ENCODE measurements at regions not wholly inside any gene's neighbourhood (a gene's known extent, or its start where the extent isn't known, plus 50 kb on each side); places are given as distances from the start of the nearest gene placed in this dataset.

DNA sequence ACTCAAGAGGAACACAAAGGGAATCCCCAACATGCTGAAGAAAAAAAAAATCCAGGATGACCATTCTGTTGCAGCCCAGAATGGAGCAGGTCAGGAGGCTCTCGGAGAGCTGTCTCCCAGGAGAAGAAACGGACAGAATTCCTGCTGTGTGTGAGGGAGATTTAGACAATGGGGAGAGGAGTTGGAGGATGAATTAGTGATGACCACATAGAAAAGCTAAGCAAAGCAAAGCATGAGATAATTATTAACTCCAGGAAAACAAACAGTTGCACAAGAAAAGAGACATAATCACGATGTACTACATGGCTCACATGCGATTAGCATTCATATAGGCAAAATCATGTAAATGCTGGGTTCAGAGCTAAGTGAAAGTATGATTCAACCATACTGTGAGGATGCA, 61.1 kb upstream of the SMYD2 start:
- Histone ChIP-seq H3K9ac (ENCODE audit: low read depth in 1 of 2, low read length in 2 of 2) (no peak overlapping the region), H3K4me3 (ENCODE audit: low read depth in 1 of 2, low read length in 2 of 2) (no peak overlapping the region), H3K9me3 (ENCODE audit: control insufficient read depth in 1 of 2, low read length in 2 of 2) (no peaks in the 10 kb centered on the region), H3K4me1 (ENCODE audit: control insufficient read depth in 1 of 2, insufficient read depth in 2 of 2, low read length in 2 of 2) (peaks cover 0 to 4% of the 10 kb centered on the region in 2 donors), H3K36me3 (ENCODE audit: control insufficient read depth in 1 of 2, insufficient read depth in 2 of 2, low read length in 2 of 2) (no peaks in the 10 kb centered on the region), H3K27ac (ENCODE audit: low read depth, low read length) (no peak overlapping the region), H3K27me3 (ENCODE audit: control insufficient read depth in 1 of 2, insufficient read depth in 2 of 2, low read length in 2 of 2) (peaks cover 0 to 14% of the 10 kb centered on the region in 2 donors)

- Histone ChIP-seq H3K9me3 (ENCODE audit: control insufficient read depth in 1 of 2, low read length in 2 of 2) (no peaks in the 10 kb centered on the region), H3K27ac (ENCODE audit: low read depth, low read length) (no peak overlapping the region), H3K4me3 (ENCODE audit: low read depth in 1 of 2, low read length in 2 of 2) (no peak overlapping the region), H3K36me3 (ENCODE audit: control insufficient read depth in 1 of 2, insufficient read depth in 2 of 2, low read length in 2 of 2) (no peaks in the 10 kb centered on the region), H3K4me1 (ENCODE audit: control insufficient read depth in 1 of 2, insufficient read depth in 2 of 2, low read length in 2 of 2) (peaks cover 0 to 4% of the 10 kb centered on the region in 2 donors), H3K27me3 (ENCODE audit: control insufficient read depth in 1 of 2, insufficient read depth in 2 of 2, low read length in 2 of 2) (peaks cover 0 to 11% of the 10 kb centered on the region in 2 donors), H3K9ac (ENCODE audit: low read depth in 1 of 2, low read length in 2 of 2) (no peak overlapping the region)
Measured at GRCh38 chr1:214220891-214221290, 60.1 kb upstream of the SMYD2 start.

DNA sequence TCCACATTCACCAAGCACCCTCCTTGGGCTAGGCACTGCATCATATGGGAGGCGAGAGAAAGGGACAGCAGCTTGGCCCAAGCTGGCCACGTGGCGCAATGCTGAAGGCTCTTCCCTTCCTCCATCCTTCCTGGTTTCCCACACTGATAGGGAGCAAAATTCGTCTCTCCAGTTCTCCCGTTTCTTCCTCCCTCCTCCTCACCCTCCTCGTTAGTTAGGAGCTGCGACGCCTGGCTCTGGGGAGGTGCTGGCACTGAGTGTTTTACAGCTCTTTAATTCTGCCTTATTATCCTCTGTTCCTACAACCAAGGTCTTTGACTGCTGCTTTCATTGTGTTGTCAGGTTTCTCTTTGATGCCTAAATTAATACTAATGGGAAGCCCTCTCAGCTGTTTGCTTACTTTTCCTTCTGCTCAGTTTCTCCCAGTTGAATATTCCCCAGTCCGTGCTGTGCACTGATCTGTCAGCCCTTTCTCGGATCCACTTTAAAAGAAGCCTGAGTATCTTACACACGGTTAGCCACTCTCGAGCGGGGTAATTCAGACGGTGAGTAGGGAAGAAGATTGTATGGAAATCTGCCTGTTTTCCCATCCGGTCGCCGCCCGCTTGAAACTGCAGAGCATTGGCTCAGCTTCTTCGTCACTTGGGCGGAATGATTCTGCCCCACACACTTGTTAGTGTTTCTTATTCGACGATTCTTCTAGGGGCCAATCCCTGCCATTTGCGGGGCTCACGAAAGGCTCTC, 56.2 kb upstream of the SMYD2 start:
- Histone ChIP-seq H3K4me3 (ENCODE audit: low read depth in 1 of 2, low read length in 2 of 2) (peak overlapping the region; percentile 50 to 52), H3K27me3 (ENCODE audit: control insufficient read depth in 1 of 2, insufficient read depth in 2 of 2, low read length in 2 of 2) (peaks cover 0 to 6% of the 10 kb centered on the region in 2 donors), H3K4me1 (ENCODE audit: control insufficient read depth in 1 of 2, insufficient read depth in 2 of 2, low read length in 2 of 2) (peaks cover 0 to 4% of the 10 kb centered on the region in 2 donors), H3K36me3 (ENCODE audit: control insufficient read depth in 1 of 2, insufficient read depth in 2 of 2, low read length in 2 of 2) (no peaks in the 10 kb centered on the region), H3K9me3 (ENCODE audit: control insufficient read depth in 1 of 2, low read length in 2 of 2) (no peaks in the 10 kb centered on the region), H3K27ac (ENCODE audit: low read depth, low read length) (no peak overlapping the region), H3K9ac (ENCODE audit: low read depth in 1 of 2, low read length in 2 of 2) (no peak overlapping the region)

GRCh38 chr1:214228976-214229375, 52.0 kb upstream of the SMYD2 start:
- peaks cover 0 to 4% of the 10 kb centered on the region in 2 donors for H3K4me1 ChIP-seq (ENCODE audit: control insufficient read depth in 1 of 2, insufficient read depth in 2 of 2, low read length in 2 of 2)
- no peak overlapping the region for H3K4me3 ChIP-seq (ENCODE audit: low read depth in 1 of 2, low read length in 2 of 2)
- H3K9me3 ChIP-seq (ENCODE audit: control insufficient read depth in 1 of 2, low read length in 2 of 2) = no peaks in the 10 kb centered on the region
- H3K36me3 ChIP-seq (ENCODE audit: control insufficient read depth in 1 of 2, insufficient read depth in 2 of 2, low read length in 2 of 2) = no peaks in the 10 kb centered on the region
- H3K27me3 ChIP-seq (ENCODE audit: control insufficient read depth in 1 of 2, insufficient read depth in 2 of 2, low read length in 2 of 2) = no peaks in the 10 kb centered on the region
- H3K9ac ChIP-seq (ENCODE audit: low read depth in 1 of 2, low read length in 2 of 2) = no peak overlapping the region
- H3K27ac ChIP-seq (ENCODE audit: low read depth, low read length) = no peak overlapping the region

- Histone ChIP-seq H3K36me3 (ENCODE audit: control insufficient read depth in 1 of 2, insufficient read depth in 2 of 2, low read length in 2 of 2) (no peaks in the 10 kb centered on the region), H3K4me3 (ENCODE audit: low read depth in 1 of 2, low read length in 2 of 2) (no peak overlapping the region), H3K9ac (ENCODE audit: low read depth in 1 of 2, low read length in 2 of 2) (no peak overlapping the region), H3K4me1 (ENCODE audit: control insufficient read depth in 1 of 2, insufficient read depth in 2 of 2, low read length in 2 of 2) (no peaks in the 10 kb centered on the region), H3K27ac (ENCODE audit: low read depth, low read length) (no peak overlapping the region), H3K27me3 (ENCODE audit: control insufficient read depth in 1 of 2, insufficient read depth in 2 of 2, low read length in 2 of 2) (no peaks in the 10 kb centered on the region), H3K9me3 (ENCODE audit: control insufficient read depth in 1 of 2, low read length in 2 of 2) (no peaks in the 10 kb centered on the region)
Measured at GRCh38 chr1:214229736-214230135, 51.2 kb upstream of the SMYD2 start.

Data from duodenal mucosa (tissue), 2 donors.